ENCODE measurements at regions not wholly inside any gene's neighbourhood (a gene's known extent, or its start where the extent isn't known, plus 50 kb on each side); places are given as distances from the start of the nearest gene placed in this dataset.

GRCh38 chr13:61898207-61898606, 482.6 kb upstream of the PCDH20 start:
- TF ChIP-seq CTCF (IDR thresholded peaks at IDR 0.05) (no peak), POLR2A (IDR thresholded peaks at IDR 0.05) (no peak), POLR2AphosphoS5 (IDR thresholded peaks at IDR 0.05) (no peak)

Data from prostate gland (tissue), 2 donors.